Midbrain (tissue), 1 donor: ENCODE measurements at regions not wholly inside any gene's neighbourhood (a gene's known extent, or its start where the extent isn't known, plus 50 kb on each side); places are given as distances from the start of the nearest gene placed in this dataset.
"Not testable (repeated sequence)": the region's sequence is repeated elsewhere in the genome, so short reads cannot be mapped to it uniquely, and the experiment has no call there.

Source experiments
- DNase-seq: peaks from one replicate; lab custom pipeline; 2025; lab: John Stamatoyannopoulos, UW

DNA sequence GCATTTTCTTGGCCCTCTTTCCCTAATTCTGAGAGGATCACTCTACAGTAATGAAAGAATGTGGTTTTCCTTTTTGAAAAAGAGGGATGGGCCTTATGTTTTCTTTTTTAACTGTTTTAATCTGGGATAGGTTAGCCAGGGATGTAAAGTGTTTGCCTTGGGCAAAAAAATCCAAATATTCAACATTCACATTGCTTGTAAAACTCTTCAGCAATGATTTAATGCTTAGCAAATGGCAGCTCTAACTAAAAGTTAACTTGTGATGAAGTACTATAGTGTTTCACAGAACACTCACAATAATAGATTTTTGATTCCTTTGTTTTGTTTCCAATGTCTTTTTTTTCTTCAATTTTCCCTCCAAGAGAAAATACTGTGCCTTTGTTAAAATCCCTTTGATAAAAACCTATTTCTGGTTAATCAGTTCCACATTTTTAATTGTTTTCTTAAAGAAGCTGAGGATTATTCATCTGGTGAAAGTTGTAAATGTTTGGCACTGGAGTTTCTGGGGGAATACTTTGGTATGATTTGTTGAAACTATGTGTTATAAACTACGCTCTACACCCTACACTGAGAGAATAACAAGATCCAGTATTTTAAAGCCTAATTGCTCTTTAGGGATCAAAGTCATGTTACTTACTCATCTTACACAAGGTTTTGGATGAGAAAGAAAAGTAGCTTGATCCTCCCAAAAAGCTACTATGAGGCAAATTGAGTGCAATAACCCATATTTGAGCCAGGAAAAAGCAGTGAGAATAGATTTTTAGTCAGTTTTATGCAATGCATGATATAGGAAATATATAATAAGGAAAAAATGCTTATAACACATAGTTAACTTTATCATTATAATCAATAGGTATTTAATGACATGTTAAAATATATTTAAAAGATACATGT lies 335.8 kb downstream of the EPHA7 start:
- DNase-seq = no peak

DNA sequence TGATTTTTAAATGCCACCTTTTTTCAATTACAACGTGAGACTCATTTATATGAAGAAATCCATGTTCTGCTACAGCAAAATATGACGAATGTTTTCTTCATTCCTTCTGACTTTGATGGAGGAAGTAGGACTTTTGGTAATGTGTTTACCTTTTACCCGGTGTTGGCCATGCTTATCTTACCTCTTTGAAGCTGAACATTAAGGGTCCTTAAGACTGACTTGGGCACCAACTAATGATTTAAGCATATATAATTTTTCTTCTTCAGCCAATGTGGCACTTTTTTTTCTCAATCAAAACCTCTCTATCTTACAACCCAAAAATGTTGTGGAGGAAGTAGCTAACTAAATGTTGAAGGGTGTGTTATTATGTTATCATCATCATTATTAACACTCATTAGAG lies 337.5 kb downstream of the EPHA7 start:
- DNase-seq = no peak

DNA sequence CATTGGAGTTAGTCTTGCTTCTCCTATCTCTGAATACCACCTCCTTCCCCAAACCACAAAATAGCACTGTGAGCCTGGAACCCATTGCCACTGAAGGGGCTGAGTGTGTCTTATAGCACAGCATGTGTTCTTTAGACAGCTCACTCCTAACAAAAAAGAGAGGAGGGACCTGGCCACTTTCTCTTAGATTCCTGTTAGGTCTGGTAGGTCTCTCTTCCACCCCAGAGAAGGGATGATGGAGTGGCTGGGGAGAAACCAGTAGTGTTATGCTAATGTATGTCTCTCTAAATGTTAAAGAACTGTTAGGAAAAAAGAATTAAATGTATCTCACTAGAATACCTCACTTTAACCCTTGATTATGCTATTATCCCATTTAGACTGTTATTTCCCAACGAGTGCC lies 340.3 kb downstream of the EPHA7 start:
- no peak for DNase-seq

DNA sequence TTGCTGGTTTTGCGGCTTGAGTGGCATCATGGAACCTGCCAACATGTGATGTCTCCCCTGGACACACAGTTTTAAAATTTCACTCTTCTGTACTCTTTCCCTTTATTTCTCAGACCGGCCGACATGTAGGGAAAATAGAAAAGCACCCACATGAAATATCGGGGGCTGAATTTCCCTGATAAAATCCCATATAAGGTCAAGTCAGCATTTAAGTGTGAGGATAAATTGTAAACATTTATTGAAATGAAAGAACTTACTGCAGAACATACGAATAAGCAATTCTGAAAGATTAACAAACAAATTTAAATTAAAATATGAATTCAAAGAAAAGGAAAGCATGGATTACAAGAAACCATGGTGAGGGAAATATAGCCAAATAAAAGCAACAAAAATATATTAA lies 345.5 kb downstream of the EPHA7 start:
- DNase-seq = no peak

DNA sequence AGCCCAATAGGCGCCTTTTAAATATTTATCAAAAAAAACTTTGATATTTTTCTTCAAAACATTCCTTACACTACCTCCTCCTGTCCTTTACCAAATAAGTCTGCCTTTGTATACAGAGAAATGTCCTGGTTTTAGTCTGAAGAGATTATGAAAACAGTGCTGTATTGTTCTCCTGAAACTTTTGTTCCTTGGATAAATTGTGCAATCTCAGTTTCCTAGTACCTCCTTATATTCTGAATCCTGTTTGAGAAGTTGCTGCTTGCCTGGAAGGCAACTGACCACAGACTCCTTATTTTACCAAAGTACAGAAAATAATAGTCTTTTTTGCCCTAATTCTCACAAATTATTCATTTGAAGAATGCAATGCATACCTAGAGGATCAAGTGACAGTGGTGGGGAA lies 349.5 kb downstream of the EPHA7 start:
- DNase-seq = no peak

DNA sequence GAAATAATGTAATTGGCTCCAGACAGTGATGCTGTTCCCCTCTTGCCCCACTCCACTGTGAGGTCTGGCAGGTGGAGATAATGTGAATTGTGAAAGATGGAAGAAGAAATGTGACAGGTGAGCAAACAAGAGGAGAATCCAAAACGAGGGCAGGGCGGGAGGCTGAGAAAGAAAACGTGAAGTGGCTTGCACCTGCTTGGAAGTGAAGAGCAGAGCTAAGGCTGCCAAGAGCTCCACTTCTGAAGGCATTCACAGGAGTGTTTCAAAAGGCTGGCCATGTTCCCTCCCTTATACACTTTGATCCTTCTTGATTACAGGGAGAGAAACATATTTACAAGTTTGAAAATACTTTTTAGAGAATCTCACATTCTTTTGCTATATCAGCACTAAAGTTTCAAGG lies 359.4 kb downstream of the EPHA7 start:
- no peak for DNase-seq

DNA sequence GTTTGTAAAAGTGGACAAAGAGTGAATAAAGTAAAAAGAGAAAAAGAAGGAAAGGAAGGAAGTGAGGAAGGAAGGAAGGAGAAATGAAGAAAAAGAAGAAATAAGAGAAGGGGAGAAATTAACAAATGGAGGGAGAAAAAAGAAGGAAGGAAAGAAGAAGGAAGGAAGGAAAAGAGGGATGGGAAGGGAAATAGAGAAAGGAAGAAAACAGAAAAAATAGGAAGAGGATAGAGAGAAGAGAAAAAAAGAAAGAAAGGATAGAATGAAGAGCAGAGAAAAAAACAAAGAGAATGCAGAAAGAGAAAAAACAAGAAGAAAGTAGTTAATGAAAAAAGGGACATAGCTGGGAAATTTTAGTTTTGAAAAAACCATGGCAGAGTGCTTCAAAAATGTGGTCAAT lies 361.8 kb downstream of the EPHA7 start:
- no peak for DNase-seq

DNA sequence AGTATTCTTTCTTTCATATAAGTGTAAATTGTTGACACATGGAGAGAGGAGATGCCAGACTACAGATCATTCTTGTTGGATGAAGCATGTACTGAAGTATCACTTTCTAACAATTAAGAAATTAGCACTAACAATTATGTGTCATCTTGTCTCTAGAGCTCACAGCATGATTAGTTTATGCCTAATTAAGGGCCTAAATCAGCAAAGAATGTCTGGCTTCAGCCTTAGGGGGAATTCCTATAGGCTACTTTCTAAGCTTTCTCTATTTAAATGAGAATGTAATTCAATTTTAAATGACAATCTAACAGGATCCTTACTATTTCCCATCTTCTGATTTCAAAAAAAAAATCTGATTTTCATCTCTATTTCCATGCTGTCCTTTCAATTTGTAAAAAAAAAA lies 371.0 kb downstream of the EPHA7 start:
- DNase-seq = no peak

DNA sequence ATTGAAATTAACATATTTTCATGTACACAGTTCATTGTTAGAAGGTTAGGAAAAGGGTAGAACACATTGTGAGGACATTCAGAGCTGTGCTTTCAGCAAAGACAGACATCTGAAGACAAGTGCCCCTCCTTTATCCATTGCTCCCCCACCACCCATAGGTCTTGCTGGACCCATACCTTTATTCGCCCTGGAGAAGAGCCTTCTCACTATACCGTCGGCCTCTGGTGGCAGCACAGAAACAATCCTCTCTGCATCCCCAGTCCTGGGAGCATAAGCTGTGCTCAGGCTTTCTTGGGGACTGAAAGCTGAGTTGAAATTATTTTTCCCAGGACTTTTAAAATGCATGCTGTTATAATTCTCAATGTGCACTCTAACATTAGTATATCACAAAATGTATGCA lies 372.3 kb downstream of the EPHA7 start:
- no peak for DNase-seq

DNA sequence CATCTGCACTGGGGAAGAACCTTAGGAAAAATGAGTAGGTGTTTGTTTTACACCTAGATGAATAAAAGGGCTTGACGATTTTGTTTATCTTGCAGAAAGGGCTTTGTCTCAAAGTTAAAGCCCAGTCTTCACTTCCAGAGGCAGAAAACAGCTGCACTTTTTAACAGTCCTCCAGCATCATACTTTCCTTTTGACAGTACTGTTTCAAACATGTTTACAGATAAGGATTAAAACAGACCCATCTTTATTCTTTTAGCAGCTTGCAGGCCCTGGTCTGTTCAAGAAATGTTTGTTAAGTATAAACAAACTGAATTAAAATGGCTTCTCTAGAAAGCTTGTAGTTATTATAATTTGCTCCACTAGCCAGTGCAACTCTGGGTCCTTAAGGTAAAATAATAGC lies 374.2 kb downstream of the EPHA7 start:
- no peak for DNase-seq

DNA sequence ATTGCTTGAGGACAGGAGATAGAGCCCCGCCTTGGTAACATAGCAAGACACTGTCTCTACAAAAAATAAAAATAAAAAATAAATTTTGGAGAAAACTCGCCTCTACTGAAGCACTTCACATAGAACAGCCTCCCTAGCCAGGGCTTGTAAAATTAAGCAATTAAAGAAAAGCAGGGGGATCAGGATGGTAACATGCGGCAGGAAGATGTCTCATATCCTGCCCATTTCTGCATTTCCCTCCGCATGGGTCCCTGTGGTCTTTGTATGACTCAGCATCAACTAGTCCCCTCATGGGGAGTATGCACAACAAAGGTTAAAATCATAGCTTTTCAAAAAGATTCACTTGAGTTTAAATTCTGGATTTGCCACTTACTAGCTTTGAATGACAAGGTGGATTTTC lies 379.0 kb downstream of the EPHA7 start:
- no peak for DNase-seq

DNA sequence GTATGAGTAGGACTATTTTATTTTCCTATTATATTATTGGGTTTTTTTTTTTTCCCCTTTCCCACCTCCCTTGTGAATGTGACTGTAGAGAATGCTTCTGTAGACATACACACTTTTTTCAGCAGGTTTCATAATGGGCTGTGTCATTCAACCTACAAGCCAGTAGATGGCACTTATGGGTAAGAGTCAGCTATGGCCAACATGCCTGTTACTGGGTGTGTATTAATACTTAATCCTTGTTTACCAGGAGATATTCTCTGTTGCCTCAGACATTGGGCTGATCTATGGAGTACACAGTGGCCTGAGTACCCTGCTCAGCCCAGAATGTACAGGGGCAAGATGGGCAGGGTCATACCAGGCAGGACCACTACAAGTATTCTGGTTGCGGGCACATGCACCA lies 382.5 kb downstream of the EPHA7 start:
- DNase-seq = peak; percentile 50

DNA sequence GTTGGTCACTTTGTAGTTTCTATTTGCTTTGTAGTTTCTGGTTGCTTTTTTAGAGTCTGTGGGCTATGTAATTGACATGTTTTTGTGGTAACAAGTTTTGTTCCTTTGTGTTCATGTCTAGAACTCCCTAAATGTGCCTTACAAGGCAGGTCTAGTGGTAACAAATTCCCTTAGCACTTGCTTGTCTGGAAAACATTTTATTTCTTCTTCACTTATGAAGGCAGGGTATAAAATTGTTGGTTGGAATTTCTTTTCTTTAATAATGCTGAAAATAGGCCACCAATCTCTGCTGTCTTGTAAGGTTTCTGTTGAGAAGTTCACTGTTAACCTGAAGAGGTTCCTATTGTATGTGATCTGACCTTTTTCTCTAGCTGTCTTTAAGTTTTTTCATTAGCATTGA lies 383.6 kb downstream of the EPHA7 start:
- no peak for DNase-seq

DNA sequence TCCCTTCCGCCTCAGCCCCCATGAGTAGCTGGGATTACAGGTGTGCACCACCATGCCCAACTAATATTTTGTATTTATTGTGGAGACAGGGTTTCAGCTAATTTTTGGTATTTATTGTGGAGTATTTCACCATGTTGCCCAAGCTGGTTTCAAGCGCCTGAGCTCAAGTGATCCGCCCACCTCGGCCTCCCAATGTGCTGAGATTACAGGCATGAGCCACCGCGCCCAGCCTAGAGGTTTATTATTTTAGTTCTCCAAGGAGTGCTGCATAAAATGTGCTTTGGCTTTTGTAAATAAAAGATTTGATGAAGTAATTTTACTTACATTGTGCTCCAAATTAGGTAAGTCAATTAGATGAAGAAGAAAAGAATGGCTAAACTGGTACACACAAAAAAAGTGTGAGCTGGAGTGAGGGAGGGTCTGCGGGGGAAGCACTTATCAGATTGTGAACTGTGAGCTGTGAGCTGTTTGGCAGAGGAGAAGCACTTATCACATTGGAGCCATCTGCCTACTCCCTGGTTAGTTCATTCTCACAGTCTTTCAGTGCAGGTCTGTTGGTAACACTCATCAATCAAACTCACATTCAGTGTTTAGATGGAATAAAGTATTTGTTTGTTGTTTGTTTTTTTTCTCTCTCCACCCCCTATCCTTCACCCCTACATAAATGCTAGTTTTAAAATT lies 398.0 kb downstream of the EPHA7 start:
- DNase-seq = no peak

DNA sequence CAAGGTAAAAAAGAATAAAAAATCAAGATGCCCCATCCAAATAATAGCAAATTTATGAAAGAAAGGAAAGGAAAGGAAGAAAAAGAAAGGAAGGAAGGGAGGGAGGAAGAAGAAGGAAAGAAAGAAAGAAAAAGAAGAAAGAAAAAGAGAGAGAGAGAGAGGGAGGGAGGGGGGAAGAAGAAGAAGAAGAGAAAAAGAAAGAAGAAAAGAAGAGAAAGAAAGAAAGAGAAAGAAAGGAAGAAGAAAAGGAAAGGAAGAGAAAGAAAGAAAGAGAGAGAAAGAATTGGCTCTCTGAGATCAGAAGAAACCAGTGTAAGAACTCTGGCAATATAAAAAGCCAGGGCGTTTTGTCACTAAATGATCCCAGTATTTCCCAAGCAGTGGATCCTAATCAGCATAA lies 401.7 kb downstream of the EPHA7 start:
- no peak for DNase-seq

DNA sequence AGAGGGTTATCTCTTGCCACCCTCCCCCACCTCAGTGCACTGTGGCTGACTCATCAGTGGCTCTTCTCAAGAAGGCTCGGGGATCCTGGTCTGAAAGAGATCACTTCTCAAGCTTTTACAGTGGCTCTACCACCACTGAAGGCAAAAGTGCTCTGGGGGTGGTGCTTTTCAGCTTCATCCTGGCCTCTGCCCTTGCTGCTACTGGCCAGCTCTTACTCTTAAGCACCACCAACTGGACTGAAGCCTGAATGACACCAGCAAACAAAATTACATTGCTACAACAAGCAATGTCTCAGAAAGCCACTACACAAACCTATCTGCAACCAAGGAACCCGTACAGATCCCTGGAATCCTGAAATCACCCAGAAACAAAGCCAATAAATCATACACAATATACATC lies 402.1 kb downstream of the EPHA7 start:
- no peak for DNase-seq

DNA sequence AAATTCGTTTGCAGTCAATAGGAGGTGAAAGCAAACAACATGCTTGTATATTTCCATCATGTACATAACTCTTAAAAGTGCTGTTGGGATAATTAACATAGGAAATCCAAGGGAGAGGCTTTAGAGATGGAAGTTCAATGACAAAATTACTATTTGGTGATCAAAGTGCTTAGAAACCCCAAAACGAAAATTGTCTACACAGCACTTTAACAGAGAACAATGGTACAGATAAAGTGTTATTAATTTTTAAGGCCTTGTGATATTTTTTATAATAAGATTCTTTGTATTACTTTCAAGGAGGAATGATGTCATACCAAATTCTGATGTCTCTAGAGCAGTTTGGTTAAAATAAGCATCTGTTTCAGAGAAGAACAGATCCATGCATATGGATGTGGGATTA lies 406.3 kb downstream of the EPHA7 start:
- DNase-seq = no peak

DNA sequence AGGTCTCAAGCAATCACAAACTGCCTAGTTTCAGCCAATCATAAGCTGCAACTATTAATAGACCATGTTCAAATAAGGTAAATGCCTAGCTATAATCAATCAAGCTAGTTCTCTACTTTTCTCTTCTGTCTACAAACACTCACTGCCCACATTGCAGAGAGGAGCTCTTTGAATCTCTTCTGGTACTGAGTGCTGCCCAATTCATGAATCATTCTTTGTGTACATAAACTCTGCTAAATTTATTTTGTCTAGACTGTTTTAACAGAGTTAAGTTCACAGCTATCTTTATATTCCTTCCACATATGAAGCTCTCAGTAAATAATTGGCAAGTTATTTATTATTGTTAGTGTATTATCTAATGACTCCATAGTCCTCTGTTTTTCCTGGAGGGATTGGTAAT lies 411.0 kb downstream of the EPHA7 start:
- no peak for DNase-seq

DNA sequence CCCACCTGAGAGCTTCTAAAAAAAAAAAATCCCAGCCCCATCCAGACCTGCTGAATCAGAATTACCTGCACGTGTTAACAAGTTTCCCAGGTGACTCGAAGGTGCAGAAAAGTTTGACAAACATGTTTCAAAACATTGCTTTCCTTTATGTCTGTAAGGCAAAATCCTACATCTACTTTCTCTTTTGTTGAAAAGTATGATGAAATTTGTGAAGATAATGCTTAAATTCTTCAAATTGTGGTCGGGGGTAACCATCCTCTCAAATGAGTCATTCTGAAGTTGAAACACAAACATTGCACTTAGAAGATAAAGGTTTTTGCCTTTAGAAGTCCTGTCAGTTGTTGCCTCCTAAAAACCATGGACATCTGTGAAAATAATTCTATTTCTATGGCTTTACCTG lies 429.7 kb downstream of the EPHA7 start:
- DNase-seq = no peak

DNA sequence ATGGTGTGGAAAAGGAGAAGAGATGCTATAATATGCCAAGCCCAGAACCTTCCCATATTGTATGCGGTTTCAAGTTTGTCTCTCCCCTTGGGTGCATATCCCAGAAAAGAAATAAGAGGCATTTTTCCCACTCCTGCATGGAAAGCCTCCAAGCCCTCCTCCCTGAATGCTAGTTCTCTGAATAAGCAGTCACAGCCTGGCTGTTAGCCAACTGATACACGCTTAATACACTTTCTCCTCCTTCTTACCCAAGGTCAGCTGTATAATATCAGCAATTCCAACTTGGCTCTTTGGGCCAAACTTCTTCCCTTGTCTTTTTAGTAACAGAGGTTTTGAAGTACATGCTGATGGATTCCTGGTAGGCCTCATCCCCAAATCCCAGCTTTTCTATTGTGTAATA lies 440.1 kb downstream of the EPHA7 start:
- no peak for DNase-seq

DNA sequence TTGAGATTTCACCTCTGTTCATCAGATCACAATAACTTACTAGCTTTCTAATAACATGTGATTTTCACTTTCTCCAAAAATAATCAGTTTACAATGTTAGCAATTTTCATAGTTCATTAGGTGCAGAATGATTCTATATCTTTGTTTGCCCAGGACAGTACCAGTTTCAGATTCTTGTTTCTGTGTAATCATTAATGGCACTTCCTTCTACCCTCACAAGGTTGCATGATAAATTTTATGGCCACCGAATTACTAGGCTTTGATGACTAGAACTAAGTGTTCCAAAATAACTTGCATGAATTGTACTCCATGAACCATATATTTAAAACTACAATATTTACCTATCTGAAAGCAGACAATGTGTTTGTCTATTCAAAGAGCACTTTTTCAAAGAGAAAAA lies 442.3 kb downstream of the EPHA7 start:
- no peak for DNase-seq

DNA sequence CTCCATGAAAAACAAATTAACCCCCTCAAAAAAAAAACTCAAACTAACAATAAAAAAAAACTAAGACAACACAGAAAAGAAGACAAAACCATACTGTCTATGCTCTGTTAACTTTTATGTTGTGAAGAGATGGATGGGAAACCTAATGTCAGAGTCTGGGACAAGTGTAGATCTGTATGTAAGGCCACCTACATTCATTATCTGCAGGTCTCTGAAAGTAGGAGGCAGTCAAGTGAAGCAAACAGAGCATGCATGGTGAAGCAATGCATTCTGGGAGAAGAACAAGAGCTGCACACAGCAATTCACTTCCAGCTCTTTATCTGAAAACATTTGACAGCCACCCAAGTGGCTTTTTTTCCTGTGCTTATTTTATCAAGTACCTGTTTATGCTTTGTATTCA lies 452.0 kb downstream of the EPHA7 start:
- no peak for DNase-seq

DNA sequence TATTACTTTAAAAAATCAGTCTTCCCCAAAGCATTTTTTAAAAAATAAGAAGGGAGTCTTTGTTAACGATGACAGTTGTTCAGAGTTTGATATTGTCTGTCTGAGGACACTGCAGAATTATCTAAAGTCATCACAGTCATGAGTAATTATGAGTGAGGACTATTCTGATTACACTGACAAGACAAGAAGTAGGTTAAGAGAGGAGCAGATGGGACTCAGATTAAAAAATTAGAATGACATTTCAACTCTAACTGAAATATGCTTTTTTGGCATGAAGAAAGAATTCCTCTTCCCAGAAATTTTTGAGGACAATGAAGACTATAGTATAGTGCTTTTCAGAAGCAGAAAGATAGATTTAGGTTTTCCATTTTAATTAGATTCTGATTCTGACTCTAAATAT lies 456.5 kb downstream of the EPHA7 start:
- DNase-seq = no peak

DNA sequence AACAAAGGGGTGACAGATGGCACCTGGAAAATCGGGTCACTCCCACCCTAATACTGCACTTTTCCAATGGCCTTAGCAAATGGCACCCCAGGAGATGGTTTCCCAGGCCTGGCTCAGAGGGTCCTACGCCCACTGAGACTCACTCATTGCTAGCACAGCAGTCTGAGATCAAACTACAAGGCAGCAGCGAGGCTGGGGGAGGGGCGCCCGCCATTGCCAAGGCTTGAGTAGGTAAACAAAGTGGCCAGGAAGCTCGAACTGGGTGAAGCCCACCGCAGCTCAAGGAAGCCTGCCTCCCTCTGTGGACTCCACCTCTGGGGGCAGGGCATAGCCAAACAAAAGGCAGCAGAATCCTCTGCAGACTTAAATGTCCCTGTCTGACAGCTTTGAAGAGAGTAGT lies 467.2 kb downstream of the EPHA7 start:
- DNase-seq = not testable (repeated sequence)
